ENCODE measurements at regions not wholly inside any gene's neighbourhood (a gene's known extent, or its start where the extent isn't known, plus 50 kb on each side); places are given as distances from the start of the nearest gene placed in this dataset.
A peak's percentile ranks its signal among the peaks of the same experiment; 100 is the strongest.
"Not testable (repeated sequence)": the region's sequence is repeated elsewhere in the genome, so short reads cannot be mapped to it uniquely, and the experiment has no call there.

DNA sequence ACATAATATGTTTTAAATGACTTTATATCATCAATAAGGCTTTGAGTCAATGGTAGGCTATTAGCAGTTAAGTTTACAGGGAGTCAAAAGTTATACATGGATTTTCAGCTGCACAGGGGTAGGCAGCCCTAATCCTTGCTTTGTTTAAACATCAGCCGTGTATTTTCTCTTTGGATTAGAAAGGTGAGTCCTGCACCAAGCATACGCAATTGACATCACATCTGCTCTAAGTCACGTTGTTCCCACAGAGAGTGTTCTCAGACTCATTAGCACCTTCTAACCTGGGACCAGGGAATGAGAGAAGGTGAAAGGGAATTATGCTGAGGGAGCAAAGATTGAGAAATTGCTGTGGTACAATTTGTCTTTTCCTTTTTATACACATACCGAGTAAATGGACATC is 148.6 kb upstream of the ZNF804B start:
- DNase-seq = no peak

DNA sequence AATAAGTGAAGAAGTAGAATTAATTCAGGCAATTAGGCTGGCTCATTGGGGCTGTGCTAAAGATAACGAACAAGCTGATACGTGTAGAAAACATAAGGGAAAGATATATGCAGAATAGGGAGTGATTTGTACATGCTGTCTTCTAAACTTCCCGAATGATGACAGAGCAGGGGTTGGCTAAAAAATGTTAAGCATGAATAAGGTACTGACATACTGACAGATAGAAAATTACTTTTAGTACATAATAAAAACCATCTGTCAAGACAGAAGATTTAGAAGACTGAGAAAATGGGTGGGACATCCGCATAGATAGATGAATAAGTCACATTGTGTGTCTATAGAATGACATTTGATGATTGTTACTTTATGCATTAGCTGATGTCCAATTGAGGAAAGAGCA is 158.8 kb upstream of the ZNF804B start:
- no peak for DNase-seq

DNA sequence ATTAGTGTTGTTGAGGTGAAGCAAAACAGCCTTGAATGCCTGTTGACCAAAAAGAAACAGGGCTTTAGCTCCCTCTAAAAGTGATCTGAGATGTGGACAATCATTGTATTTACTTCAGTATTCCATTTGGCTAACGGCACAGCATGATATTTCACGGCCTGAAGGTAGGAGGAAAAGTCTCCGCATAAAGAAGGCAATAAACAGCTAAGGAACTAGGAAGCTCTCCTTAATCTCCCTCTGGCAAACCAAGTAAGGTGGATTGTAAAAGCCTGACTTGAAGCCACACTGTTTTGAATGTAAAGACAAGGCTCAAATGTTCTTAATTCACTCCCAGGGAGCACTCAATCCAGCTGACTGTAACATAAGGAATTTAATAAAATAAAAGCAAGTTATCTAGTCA is 160.0 kb upstream of the ZNF804B start:
- no peak for DNase-seq

DNA sequence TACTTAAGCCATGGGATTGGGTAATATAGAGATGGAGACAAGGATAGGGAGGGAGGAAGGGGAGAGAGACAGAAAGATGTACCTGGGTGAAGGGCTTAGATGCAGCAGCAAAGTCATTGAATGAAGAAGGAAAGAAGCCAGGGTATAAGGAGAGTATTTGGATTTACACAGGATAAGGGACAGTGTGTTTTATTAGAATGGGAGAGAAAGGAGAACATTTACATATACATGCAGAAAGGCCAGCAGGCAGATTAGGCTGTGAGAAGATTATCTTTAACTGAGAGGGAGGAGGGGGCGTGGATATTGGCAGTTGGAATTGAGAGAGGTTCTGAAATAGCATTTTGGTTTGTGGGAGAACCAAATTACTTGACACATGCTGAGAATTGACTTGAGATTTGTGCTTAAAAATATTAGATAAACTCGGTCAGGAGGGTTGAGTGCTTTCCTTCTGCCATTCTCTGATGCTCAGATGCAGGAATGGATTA is 161.5 kb upstream of the ZNF804B start:
- DNase-seq = no peak

DNA sequence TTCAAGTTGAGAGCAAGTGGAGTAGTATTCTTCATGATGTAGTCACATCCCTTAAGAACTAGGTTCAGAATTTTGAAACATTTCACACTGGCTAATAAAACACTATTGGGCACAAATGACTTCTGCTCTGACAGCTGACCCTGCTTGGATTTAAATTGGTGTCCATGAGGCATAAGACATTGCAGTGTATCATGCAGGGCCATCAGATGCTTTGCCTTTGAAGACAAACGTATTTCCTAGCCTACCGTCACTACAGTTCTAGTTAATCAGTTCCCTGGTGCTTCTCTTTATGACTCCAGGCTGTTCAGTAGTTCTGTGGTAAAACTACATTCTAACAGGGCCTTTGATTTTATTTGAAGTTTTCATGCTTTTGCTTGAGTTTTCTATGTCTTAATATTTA is 168.5 kb upstream of the ZNF804B start:
- DNase-seq = no peak

DNA sequence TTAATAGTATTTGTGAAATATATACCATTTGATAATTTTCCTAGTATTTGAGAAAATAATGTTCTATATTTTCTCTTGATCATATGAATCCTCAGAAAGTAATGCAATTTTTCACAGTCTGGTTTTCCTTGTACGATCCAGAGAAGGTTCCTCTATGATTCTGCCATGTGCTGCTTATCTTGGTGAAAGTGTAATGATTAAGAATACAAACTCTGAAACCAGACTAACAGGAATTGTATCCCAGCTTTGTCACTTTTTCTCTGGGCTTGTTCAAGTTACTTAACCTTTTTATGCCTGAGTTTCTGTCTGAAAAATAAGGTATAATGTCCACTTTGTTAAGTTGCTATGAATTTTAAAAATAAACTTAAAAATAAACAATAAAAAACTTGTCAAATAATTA is 169.6 kb upstream of the ZNF804B start:
- DNase-seq = no peak

DNA sequence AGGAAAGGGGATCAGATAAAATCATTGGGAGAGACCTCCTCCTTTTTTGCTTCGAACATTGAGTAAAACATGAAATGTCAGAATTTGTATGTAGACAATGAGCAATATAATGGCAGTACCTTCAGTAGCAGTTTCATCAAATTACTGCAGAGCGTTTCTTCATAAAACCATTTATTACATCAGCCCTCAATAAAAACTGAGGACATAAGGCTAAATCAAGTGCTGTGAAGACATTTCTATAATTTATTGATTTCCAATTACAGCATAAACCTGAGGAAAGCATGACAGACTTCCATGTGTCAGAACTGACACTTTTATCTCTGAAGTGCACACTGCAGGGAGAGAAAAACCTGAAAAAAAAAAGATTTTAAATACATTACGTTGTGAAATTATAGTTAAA is 172.6 kb upstream of the ZNF804B start:
- DNase-seq = no peak

DNA sequence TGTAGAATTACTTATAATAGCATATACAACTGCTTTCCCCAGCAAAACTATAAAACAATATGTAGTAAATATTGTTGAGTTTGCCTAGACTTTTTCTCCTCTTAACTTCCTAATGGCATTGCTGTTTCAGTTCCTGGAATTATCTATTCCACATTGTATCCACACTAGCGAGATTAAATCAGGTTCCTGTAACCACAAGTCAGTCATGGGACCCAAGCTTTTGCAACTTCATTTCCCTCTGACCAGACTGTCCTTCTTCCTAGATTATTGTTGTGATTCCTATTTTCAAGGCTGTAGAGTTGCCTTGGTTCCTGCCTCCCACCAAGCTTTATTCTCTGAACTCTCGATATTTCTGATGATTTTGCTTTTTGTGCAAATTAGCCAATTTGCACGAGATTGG is 173.3 kb upstream of the ZNF804B start:
- no peak for DNase-seq

DNA sequence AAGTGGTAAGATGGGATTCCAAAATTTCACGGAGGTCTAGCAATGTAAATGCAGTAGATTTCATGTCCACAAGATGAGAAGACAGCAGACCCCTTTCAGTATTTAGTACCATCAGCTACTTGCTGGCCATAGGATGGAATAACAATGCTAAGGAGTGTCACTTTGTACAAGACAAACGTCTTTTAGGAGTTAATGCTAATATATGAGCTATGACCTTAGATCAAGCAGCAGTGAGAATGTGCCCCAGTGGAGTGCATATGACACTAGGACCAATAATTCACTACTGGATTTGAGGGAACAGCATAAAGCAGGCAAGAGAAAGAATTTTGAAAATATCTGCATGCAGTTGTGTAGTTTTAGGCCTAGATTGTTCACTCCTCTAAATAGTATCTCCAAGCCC is 182.8 kb upstream of the ZNF804B start:
- DNase-seq = no peak

DNA sequence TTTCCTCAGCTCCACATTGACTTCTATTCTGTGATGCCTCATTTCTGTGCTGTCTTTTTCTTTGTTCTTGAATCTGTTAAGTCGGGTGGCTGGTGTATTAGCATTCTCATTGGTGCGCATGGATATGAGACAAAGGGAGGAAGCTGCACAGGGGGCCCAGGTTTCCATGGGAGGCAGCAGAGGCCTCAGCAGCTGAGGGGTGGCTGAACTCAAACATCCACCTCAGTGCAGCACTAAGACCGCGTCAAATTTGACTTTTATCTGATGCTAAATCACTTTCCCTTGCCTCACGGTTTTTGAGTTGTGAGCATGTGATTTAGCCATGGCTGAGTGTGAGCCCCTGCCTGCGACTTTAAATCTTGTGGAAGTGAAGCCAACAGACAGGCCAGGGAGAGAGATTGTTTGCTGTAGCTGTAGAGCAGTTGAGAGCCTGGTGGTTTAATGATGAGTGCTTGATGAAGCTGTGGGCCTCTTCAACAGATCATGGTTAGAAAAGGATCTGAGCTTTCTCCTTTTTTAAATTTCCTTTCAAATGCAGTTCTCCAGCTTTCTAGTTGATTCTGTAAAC is 193.3 kb upstream of the ZNF804B start:
- DNase-seq = no peak

DNA sequence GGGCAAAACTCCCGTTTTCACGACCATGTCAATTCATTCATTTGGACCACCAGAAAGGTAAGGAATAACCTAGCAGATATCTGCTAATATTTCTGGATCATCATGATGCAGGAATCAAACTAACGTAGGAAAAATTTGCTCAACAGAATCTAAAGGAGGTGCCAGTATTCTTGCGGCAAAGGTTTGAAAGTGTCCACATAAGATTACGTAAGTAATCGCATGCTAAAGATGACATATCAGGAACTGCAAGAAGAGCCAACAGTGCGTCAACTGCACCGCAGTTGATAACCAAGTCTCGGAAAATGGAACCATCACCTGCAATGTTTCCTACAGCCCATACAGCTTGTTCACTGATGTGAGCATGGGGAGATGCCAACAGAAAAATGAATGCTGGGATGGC is 194.1 kb upstream of the ZNF804B start:
- no peak for DNase-seq

DNA sequence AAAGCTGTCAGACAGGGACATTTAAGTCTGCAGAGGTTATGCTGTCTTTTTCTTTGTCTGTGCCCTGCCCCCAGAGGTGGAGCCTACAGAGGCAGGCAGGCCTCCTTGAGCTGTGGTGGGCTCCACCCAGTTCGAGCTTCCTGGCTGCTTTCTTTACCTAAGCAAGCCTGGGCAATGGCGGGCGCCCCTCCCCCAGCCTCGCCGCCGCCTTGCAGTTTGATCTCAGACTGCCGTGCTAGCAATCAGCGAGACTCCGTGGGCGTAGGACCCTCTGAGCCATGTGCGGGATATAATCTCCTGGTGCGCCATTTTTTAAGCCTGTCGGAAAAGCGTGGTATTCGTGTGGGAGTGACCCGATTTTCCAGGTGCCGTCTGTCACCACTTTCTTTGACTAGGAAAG is 203.1 kb upstream of the ZNF804B start:
- DNase-seq = not testable (repeated sequence)

DNA sequence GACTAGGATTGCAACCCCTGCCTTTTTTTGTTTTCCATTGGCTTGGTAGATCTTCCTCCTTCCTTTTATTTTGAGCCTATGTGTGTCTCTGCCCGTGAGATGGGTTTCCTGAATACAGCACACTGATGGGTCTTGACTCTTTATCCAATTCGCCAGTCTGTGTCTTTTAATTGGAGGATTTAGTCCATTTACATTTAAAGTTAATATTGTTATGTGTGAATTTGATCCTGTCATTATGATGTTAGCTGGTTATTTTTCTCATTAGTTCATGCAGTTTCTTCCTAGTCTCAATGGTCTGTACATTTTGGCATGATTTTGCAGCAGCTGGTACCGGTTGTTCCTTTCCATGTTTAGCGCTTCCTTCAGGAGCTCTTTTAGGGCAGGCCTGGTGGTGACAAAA is 204.7 kb upstream of the ZNF804B start:
- not testable (repeated sequence) for DNase-seq

DNA sequence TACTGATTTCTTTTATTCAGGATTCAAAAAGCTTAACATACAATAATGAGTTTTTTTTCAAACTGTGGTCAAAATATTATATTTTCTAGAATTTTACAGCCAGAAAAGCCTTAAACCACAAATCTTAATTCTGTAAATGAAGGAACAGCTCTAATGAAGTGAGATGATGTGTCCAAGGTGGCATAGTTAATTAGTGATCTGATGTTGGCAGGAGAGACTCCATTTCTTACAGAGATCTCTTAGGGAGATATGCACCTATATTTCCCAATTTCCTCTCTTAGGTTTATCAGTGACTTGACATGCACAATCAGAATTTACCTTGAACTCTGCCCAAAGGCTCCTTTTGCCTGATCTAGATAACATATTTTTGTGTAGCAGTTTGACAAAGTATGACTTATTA is 211.1 kb upstream of the ZNF804B start:
- no peak for DNase-seq

DNA sequence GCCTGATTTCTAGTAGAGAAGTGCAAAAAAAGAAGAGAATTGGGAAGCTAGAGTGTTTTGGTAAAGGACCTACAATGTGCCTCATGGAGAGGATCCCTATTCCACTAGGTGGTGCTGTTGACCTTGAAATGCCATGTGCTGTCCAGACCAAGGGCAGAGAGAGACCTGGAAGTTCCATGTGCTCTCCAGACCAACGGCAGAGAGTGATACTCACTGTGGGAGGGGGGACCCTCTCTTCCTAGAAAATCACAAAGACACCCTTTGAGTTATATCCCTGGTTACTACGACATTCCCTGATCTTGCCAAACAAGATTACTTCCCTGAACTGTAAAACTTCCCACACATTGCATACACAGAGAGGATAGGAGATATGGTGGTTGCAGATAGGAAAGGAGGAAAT is 212.7 kb upstream of the ZNF804B start:
- DNase-seq = no peak

DNA sequence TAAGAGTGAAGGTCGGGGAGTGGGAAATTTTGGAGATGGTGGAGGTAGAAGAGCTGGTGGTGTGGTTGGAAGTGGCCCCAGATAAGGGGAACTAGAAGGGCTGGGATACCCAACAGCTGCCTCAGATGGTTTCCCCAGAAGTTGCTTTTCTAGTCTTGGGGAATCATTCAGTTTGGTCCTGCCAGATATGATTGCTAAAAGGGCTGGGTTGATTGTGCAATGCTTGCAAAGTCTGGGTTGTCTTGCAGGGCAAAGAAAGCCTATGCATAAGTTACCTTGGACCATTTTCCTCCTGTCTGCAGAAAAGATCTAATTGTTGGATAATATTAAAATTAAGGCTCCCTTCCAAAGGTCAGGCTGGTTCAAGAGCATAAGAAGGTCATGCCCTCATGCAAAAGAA is 213.8 kb upstream of the ZNF804B start:
- DNase-seq = no peak

DNA sequence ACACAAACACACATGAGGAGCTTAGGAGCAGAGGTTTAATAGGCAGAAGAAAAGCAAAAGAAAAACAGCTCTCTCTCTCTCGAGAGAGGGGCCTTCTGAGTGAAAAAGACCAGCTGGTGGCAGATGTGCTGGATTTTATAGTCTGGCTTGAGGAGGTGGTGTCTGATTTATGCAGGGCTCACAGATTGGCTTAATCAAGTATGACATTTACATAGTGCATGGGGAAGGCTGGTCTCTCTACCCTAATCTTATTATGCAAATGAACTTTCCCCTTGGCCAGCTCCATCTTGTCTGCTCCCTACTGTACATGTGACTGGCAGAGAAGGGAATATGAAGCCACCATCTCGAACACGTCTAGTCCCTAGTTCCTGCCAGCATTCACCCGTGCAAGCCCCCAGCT is 219.5 kb upstream of the ZNF804B start:
- DNase-seq = no peak

DNA sequence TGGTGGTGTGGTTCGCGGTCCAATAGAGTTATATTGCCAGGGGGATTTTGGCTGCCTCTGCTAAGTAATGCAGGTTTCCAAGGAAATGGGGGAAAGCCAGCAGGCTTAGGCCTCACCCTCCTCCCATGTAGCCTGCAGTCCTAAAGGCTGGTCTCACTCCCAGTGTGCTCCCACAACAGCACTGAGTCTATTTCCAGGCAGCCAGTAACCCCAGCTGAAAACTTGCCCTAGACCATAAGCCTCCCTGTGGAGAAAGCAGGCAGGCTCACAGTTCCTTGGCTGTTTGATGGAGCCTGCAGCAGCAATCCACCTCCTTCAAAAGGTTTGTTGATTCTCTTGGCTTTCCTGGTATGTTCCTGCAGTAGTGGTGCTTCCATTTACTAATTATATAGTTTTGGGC is 220.0 kb upstream of the ZNF804B start:
- no peak for DNase-seq

DNA sequence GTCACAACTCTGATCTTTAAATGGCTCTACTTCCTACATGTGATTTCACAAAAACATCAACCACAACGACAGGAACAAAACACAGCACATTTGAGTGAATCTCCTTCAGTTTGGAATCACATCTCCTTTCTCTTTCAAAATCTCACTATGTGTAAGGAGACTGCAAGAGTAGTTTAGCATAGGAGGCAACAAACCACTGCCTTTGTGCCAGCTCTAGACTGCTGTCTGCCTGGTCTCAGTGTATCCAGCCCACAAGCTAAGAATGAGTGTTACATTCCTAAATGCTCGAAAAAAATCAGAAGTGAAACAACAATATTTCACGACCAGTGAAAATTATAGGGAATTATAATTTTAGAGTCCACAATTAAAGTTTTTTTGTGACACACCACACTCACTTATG is 217.0 kb upstream of the STEAP4 start:
- no peak for DNase-seq

DNA sequence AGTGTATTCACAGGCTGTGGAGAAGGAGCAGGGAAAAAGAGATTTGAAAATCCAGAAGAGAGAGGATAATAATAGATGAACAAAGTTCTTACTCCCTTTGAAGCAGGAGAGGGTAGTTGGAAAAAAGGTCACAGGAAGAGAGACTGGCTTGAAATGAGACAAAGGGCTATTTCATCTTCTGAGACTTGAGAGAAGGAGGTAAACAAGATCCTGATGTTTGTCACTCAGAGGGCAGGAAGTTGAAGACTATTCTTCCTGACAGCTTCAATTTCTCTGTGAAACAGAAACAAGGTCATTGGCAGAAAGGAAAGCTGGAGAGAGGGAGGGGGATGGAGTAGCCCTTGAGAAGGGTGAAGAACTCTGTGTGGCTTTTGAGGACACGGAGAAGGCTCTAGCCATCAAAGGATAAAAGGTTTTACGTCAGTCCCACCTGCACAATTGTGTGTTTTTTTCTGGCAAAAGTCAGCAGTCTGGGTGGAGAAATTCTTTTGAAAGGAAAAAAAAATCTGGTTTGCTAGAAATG is 216.1 kb upstream of the STEAP4 start:
- DNase-seq = no peak

DNA sequence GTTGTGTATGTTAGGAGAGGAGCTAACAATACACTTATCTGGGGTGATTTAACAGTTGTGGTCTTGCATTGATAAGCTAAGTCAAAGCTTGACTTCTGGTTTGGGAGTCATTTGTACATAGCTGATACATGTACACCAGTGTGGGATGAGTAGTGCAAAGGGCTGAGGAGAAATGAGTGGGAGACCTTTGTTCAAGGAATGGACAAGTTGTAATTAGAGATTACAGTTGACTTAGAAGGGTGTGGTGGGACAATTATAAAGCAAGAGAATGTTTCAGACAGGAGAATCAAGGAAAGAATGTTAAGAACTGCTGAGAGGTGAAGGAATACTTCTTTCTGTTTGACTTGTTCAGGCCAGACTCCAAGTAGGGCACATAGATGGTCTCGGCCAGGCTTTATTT is 209.7 kb upstream of the STEAP4 start:
- DNase-seq = no peak

DNA sequence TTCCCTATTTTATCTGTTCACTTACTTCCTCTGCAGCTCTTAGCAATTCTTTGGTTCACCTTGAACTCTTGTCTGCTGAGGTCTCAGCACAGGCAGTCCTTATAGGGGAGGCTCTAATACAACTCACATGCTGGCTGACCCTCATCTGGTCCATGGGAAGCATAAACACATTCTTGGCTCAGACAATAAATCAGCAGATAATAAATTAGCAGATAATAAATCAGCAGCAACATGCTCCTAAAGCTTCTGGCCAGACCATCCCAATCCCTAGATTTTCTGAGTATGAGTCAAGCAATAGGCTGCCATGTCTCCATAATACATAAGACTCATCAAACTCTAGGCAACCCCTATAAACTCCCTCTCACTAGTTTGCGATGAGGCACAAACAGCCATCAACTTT is 208.6 kb upstream of the STEAP4 start:
- DNase-seq = no peak

DNA sequence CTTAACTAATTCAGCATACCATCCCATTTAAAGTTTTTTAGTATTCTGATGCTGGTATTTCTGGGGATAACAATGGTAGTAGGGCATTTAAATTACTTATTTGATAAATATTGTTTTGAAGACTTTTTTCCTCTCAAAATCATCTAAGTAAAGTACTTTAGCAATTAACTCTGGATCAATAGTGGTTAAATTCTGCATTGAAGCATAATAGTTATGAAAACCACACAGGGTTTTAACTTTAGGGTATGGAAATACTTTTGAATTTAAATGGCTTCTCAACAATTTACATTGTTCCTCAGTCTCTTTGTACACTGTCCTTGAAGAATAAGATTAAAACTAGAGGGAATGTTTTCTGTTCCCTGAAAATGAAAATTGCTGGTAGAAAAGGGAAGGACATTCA is 202.6 kb upstream of the STEAP4 start:
- DNase-seq = no peak

DNA sequence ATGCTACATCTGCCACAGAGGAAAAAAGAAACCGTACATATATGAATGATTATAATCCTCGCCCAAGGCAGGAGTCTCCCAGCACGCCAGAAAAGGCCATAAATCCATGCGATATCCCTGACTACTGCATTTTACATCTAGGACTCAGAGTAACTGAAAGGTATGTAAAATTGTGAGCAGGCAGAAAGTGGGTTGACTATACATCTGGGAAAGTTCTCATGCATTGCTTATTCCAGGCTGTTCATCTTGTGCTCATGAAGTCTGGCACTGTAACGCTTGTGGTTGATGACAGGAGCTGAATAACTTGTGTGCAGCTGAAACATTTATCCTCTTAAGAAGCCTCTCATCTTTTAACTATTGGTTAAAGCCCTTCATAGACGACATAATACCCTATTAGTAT is 193.4 kb upstream of the STEAP4 start:
- peak; percentile 41 for DNase-seq

DNA sequence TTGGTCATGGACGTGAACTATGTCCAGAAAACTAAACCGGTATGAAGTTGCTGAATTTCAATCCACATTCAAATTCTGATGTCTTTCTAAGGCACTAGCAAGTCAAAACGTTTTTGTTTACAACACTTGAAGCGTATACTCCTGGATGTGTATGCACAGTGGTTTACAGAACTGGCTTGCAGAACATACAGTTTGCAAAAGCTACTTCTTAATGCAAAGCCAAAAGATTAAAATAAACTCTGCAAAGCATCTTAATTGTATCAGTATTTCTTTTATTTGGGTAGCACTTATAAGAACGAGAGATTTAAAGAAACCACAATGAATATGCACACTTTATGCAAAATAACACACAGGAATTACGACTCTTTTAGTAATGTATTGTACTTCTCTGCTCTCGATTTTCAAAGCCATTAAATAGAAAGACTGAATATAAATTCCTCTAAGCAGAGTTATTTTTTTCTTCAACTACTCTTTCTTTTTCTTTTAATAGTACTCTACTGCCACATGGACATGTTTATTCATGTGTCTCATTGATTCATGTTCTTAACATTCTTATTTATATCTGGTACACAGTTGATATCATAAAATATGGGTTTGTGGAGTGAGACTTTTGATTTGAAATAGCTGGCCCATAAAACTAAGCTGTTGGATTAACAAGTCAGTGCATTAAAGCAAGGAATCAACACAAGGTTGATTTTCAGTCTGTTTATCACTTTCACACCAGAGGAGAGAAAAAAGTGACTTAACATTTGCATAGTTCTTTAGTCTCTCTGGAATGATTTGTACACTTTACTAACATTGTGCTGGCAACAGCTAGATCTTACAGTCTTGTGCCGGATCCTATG is 189.4 kb upstream of the STEAP4 start:
- DNase-seq = no peak

Data from femur (tissue), 1 donor.